Hematopoietic multipotent progenitor cell treated with erythropoietin and hydrocortisone succinate and interleukin-3 and kit ligand, for 6 days (in vitro differentiated cells): ENCODE measurements at regions not wholly inside any gene's neighbourhood (a gene's known extent, or its start where the extent isn't known, plus 50 kb on each side); places are given as distances from the start of the nearest gene placed in this dataset.
"Not testable (repeated sequence)": the region's sequence is repeated elsewhere in the genome, so short reads cannot be mapped to it uniquely, and the experiment has no call there.

Source experiments
- DNase-seq: peaks from one replicate; pipeline ENCODE4 v3.0.0-alpha.2; 2015

- DNase-seq, result not testable (repeated sequence)
These were observed 53.6 kb upstream of the MAPK10 start for GRCh38 chr4:86413426-86413825.

GRCh38 chr4:86414686-86415085, 54.8 kb upstream of the MAPK10 start:
- no peak for DNase-seq

- no peak for DNase-seq
These were observed 56.2 kb upstream of the MAPK10 start for GRCh38 chr4:86416081-86416480.

- no peak for DNase-seq
These were observed 61.6 kb upstream of the MAPK10 start for GRCh38 chr4:86421461-86421860.

GRCh38 chr4:86431543-86432116, 71.8 kb upstream of the MAPK10 start:
- DNase-seq, result no peak

DNA sequence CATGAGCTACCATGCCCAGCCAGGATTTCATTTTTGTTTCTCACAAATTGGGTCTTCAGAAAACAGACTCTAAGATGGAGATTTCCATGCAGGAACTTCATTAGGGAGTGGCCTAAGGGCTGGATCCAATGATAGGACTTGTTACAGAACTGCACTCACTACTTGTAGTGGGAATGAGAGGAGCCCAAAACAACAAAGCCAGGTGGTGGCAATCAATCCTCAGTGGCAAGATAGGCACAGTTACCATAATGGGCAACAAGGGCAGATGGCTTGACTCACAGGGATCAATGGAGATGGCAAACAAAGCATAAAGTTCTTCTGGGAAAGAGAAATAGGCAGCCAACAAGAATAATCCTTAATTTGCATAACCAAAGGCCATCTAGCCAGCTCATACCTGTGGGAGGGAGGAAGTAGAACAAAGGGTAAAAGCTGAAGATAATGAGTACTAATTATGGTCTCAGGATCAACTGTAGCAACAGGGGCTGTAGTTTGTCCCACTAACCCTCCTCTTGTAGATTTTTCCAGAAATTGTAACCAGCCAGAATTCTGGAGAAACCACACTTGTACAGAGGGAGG, 72.8 kb upstream of the MAPK10 start:
- no peak for DNase-seq

DNA sequence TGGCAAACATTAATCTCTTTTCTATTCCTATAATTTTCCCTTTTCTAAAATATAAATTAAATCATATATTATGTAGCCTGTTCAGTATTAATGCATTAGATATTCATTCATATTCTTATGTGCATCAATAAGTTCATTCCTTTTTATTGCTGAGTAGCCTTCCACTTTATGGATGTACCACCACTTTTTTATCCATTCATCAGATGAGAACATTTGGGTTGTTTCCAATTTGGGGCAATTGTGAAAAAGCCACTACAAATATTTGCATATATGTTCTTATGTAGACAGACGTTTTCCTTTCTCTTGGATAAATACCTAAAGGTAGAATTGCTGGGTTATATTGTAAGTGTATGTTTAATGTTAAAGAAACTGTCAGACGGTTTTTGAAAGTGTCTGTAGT, 79.4 kb upstream of the MAPK10 start:
- no peak for DNase-seq

DNA sequence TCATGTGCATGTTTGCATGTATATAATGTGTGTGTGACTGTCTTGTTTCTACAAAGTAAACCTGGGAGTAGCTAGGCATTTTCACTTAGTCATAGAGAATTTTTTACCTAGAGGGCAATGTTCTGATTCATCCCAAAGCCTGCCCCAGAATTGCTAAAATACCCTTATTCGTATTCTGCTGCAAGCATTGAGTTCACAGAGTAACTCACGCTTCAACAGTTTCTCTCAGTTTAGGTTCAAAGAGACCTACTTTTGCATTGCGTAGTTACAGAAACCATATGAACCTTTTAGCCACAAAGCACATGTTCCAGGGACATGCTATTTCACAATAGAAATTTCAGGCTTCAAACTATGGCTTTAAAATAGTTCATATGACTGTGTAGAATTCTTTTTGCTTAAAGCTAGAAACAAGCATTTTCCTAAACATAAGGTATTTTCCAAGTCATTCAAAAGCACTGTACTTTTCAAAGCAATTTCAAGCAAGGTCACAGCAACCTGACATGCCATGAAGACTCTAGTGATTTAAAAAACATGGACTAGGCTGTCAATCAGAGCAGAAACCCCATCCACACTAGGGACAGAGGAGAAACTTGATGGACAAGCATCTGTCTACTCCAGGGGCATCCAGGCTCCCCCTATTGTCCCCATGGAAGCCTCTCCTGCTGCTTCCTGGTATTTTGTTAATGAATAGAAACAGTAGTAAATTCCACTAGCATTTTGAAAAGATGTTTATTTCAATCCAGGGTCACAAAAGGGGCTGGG, 81.5 kb upstream of the MAPK10 start:
- DNase-seq, result no peak

DNA sequence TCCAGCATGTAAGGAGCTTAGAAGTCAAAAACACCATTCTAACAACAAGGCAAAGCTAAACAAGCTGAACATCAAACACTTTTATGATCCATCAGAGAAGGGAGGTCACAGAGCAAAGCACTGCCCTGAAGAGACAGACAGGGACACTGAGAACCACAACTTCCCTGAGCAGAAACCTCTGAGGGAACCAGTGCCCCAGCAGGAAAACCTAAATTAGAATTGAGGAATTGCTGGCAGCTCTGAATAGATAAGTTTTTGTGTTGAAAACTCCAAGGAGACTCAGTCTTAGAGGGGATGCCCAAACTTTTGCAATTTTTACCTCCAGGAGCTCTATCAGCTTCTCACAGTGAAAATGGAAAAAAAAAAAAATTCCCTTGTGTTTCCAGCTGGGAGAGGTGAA, 83.0 kb upstream of the MAPK10 start:
- no peak for DNase-seq

DNA sequence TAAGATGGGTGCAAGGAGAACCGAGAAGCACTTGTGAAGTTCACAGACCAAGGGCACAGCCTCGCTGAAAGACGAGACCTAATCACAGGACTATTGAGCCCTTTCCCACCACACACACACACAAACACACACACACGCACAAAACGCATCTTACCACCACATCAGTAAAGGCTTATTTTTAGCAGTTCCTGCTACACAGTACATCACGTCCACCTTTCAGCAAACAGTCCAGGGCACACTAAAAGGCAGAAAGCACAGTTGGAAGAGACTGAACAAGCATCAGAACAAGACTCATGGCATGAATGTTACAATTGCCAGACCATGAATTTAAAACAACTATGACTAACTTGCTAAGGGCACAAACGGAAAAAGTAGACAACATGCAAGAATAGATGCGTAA, 83.6 kb upstream of the MAPK10 start:
- DNase-seq, result no peak

GRCh38 chr4:86446996-86447395, 87.1 kb upstream of the MAPK10 start:
- DNase-seq, result no peak

GRCh38 chr4:86448871-86449270, 89.0 kb upstream of the MAPK10 start:
- DNase-seq, result no peak

- DNase-seq, result no peak
These were observed 90.1 kb upstream of the MAPK10 start for GRCh38 chr4:86449746-86450588.

DNA sequence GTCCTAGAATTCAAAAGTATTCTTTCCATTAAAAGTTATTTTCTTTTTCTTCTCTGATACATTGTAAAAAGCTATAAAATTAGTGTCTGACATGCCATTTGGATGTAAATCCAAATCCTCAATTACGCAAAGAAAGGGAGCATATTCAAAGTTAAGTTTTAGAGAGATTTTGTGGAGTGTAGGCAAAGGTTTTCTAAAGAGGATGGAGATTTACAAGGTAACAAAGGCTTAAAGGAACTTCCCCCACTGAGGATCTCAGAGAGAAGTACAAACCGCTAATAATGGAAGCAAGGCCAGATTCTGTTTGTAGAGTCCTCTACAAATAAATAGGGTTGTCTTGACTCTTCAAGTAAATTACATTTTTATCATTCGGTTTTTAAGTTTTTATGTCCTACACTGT, 91.0 kb upstream of the MAPK10 start:
- no peak for DNase-seq

DNA sequence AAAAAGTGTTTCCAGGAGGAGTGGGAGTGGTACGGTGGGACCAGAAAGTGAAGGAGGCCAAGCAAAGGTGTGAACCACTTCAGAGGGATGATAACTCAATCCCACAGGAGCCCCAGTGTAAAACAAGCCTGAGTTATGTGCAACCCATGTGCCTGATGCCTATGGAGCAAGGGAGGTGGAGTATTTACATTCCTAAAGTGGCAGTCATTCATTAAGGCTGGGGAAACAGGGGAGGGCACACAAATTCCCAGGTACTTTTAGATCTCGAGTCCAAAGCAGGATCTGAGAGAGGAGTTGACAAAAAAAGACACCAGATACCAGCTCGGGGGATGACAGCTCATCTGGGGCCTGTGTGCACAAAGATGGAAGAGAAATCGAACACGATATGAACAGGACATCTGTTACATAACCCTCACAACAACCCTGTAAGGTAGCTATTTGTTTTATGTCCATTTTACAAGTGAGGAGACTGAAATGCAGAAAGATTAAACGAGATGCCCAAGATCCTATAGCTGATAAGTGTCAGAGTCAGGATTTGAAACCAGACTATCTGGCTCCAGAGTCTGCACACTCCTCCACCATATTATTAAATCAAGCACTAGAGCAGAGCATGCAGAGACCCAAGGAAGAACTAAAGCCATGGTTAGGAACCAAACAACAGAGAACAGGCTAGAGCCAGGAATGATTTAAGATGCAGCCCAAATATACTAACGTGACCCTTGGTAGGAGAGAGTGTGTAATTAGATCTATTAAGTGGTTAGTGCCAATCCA, 91.9 kb upstream of the MAPK10 start:
- DNase-seq, result no peak

GRCh38 chr4:86452422-86452891, 92.6 kb upstream of the MAPK10 start:
- DNase-seq, result no peak

GRCh38 chr4:86452924-86453531, 93.2 kb upstream of the MAPK10 start:
- DNase-seq, result no peak

- not testable (repeated sequence) for DNase-seq
These were observed 93.8 kb upstream of the MAPK10 start for GRCh38 chr4:86453611-86454072.

DNA sequence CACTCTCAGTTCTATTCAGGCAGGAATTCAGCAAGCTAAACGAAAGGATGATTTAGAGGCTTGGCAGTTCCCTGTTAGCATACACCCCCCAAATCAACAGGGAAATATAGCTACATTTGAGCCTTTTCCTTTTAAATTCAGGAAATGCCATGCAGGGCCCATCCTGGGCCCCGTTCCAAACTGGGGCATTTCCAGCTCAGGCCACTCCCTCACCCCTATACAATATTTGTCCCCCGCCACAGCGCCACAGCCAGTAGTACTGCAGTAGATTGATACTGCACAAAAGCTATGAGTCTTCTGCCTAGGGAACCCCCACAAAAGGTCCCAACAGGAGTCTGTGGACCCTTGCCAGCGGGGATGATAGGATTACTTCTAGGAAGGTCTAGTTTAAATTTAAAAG, 102.0 kb upstream of the MAPK10 start:
- no peak for DNase-seq

DNA sequence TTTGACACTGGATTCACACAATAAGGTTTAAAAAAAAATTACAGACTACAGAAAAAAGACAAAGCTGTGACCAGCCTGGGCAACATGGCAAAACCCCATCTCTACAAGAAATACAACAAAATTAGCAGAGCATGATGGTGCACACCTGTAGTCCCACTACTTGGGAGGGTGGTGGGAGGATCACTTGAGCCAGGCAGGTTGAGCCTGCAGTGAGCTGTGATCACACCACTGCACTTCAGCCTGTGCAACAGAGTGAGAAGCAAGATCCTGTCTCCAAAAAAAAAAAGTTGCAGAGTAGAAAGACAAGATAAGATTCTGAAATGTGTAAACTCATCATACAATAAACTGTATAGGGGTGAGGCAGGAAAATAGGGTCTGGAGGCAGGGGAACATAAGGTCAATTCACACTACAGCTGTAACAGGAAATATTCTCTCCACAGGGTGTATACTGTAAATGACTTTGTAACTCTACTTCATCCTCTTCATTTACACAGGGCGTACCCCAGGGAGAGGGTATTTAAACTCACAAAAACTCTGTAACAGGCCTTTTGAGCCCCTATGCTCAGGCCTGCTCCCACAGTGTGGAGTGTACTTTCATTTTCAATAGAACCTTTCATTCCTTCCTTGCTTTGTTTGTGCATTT, 112.6 kb upstream of the MAPK10 start:
- no peak for DNase-seq

DNA sequence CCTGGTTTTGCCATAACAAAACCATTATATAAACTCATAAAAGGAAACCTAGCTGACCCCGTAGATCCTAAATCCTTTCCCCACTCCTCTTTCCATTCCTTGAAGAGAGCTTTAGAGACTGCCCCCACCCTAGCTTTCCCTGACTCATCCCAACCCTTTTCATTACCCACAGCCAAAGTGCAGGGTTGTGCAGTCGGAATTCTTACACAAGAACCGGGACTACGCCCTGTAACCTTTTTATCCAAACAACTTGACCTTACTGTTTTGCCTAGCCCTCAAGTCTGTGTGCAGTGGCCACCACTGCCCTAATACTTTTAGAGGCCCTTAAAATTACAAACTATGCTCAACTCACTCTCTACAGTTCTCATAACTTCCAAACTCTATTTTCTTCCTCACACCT, 116.0 kb upstream of the PTPN13 start:
- DNase-seq, result not testable (repeated sequence)

DNA sequence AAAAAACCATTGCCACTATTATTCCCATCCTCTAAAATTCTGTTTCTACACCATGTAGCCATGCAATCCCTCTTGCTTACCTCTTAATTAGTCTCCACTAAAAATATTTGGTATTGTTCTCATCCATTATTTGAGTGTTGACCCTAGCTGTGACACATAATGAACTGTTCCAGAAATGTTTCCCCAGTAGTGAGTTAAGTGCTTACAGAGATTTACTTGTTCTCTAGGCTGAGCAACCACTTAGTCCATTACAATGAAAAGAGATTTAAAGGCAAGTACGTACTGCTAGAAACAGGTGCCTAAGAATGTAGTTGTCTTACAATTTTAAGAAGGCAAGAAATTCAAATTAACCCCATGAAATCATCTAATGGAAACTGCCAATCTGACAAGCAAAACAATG, 112.7 kb upstream of the PTPN13 start:
- DNase-seq, result no peak
